Colonic mucosa (tissue), 4 donors: ENCODE measurements at regions not wholly inside any gene's neighbourhood (a gene's known extent, or its start where the extent isn't known, plus 50 kb on each side); places are given as distances from the start of the nearest gene placed in this dataset.

Experiments
- DNase-seq: peaks from one replicate; pipeline ENCODE4 v3.0.0-alpha.2; 2020
- H3K27ac ChIP-seq: fragments of 200-600 bp; one replicate; pipeline ENCODE4 v1.8.0; 2021
- H3K27me3 ChIP-seq: fragments of 200-600 bp; one replicate; pipeline ENCODE4 v1.8.0; 2021
- H3K36me3 ChIP-seq: fragments of 200-600 bp; one replicate; pipeline ENCODE4 v1.8.0; 2021
- H3K4me1 ChIP-seq: fragments of 200-600 bp; one replicate; pipeline ENCODE4 v1.8.0; 2021; ENCODE audit warnings: mild to moderate bottlenecking
- H3K4me3 ChIP-seq: fragments of 200-600 bp; one replicate; pipeline ENCODE4 v1.8.0; 2021
- H3K9ac ChIP-seq, 2 donors: one replicate each; pipeline ENCODE4 v1.7.0; 2013; ENCODE audit warnings: control low read depth in 2 of 2, low read depth in 2 of 2, low read length in 2 of 2
- H3K9me3 ChIP-seq: fragments of 200-600 bp; one replicate; pipeline ENCODE4 v1.8.0; 2021
- CTCF ChIP-seq: fragments of 200-600 bp; IDR thresholded peaks from one replicate; pipeline ENCODE4 v1.8.0; 2022; ENCODE audit warnings: antibody characterized with exemption, mild to moderate bottlenecking
- intact Hi-C: fragments of 100-400 bp; cut with DNase I; formaldehyde crosslinking; loops from one replicate; pipeline ENCODE4 v1.14.1; 2022
- donor health status: healthy.
- donor health status: DM: no; HTN: no; CAD: no.
- donor health status: DM: no; HTN: no; CAD: no.

GRCh38 chr18:71865888-71866287 is 678.3 kb downstream of the CBLN2 start:
- Histone ChIP-seq H3K9me3 (no peaks in the 10 kb centered on the region), H3K4me1 (no peaks in the 10 kb centered on the region), H3K9ac (no peak overlapping the region), H3K27ac (no peak overlapping the region), H3K4me3 (no peak overlapping the region), H3K36me3 (no peaks in the 10 kb centered on the region), H3K27me3 (no peaks in the 10 kb centered on the region)
- no peak for DNase-seq
- intact Hi-C loops: no loop called here
- no peak for TF ChIP-seq CTCF

DNA sequence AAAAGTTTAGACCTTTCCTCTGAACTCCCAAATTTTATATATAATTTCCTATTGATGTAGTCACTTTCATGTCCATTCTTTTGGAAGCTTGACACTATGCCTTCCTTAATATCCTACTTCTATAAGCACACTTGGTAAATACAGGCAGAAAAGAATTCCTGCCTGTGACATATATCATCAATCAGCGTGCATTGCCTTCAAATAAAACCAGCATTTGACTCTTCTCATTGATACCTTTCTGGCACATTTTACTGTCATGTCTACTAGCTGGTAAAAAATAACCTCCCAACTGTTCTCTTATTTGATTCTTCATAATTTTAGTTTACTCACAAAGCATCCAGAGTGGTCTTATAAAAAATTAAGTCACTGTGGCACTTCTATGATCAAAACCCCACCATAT is 693.5 kb downstream of the CBLN2 start:
- TF ChIP-seq CTCF: no peak
- Histone ChIP-seq H3K4me3 (no peak overlapping the region), H3K4me1 (no peaks in the 10 kb centered on the region), H3K9me3 (no peaks in the 10 kb centered on the region), H3K27me3 (no peaks in the 10 kb centered on the region), H3K9ac (no peak overlapping the region), H3K36me3 (no peaks in the 10 kb centered on the region), H3K27ac (no peak overlapping the region)
- intact Hi-C loops: no loop called here
- no peak for DNase-seq

- intact Hi-C loops: no loop called here
- H3K4me1 ChIP-seq: no peaks in the 10 kb centered on the region
- TF ChIP-seq CTCF: no peak
These were observed 694.7 kb downstream of the CBLN2 start for GRCh38 chr18:71849407-71849806.

GRCh38 chr18:71846716-71847115 is 697.4 kb downstream of the CBLN2 start:
- no peak overlapping the region for H3K4me3 ChIP-seq
- no peak overlapping the region for H3K9ac ChIP-seq
- no peaks in the 10 kb centered on the region for H3K9me3 ChIP-seq
- DNase-seq: no peak
- TF ChIP-seq CTCF: no peak
- H3K27me3 ChIP-seq: no peaks in the 10 kb centered on the region
- no peaks in the 10 kb centered on the region for H3K4me1 ChIP-seq
- H3K27ac ChIP-seq: no peak overlapping the region
- no peaks in the 10 kb centered on the region for H3K36me3 ChIP-seq
- intact Hi-C loops: no loop called here

More at GRCh38 chr18:71849407-71849806, 694.7 kb downstream of the CBLN2 start:
- H3K27ac ChIP-seq: no peak overlapping the region
- no peak overlapping the region for H3K4me3 ChIP-seq
- no peaks in the 10 kb centered on the region for H3K9me3 ChIP-seq
- no peaks in the 10 kb centered on the region for H3K36me3 ChIP-seq
- no peak for DNase-seq
- no peaks in the 10 kb centered on the region for H3K27me3 ChIP-seq
- no peak overlapping the region for H3K9ac ChIP-seq

GRCh38 chr18:71844814-71845213 is 699.3 kb downstream of the CBLN2 start:
- Histone ChIP-seq H3K9me3 (no peaks in the 10 kb centered on the region), H3K9ac (no peak overlapping the region), H3K4me1 (no peaks in the 10 kb centered on the region), H3K27ac (no peak overlapping the region), H3K4me3 (no peak overlapping the region), H3K36me3 (no peaks in the 10 kb centered on the region), H3K27me3 (no peaks in the 10 kb centered on the region)
- TF ChIP-seq CTCF: no peak
- intact Hi-C loops: no loop called here
- DNase-seq: no peak

GRCh38 chr18:71842666-71843065 is 701.5 kb downstream of the CBLN2 start:
- Histone ChIP-seq H3K27me3 (no peaks in the 10 kb centered on the region), H3K4me1 (no peaks in the 10 kb centered on the region), H3K4me3 (no peak overlapping the region), H3K36me3 (no peaks in the 10 kb centered on the region), H3K9ac (no peak overlapping the region), H3K27ac (no peak overlapping the region), H3K9me3 (no peaks in the 10 kb centered on the region)
- intact Hi-C loops: no loop called here
- TF ChIP-seq CTCF: no peak
- DNase-seq: no peak
